OCI-LY3 (cell line): ENCODE measurements at regions not wholly inside any gene's neighbourhood (a gene's known extent, or its start where the extent isn't known, plus 50 kb on each side); places are given as distances from the start of the nearest gene placed in this dataset.

Experiments used
- H2AFZ ChIP-seq: fragments of 200-600, 300-600 bp; shearing (Covaris generic); 2 replicates; pipeline ENCODE4 v1.6.0; 2014; ENCODE audit warnings: antibody characterized with exemption, low read depth, low read length
- H3K27ac ChIP-seq: fragments of 200-600, 300-600 bp; sonication (generic); 2 replicates; pipeline ENCODE4 v1.5.1; 2014; ENCODE audit warnings: mild to moderate bottlenecking, low read length, moderate library complexity, mixed read lengths
- H3K27me3 ChIP-seq: fragments of 200-600, 300-600 bp; sonication (generic); 2 replicates; pipeline ENCODE4 v1.6.1; 2014; ENCODE audit warnings: low read depth, low read length, mixed read lengths
- H3K36me3 ChIP-seq: fragments of 200-600, 300-600 bp; sonication (generic); replicated peaks from 2 replicates; pipeline ENCODE3; 2014; ENCODE audit warnings: low read depth, low read length, mixed read lengths
- H3K4me1 ChIP-seq: fragments of 300-600, 200-600 bp; sonication (generic); 2 replicates; pipeline ENCODE4 v1.6.1; 2014; ENCODE audit warnings: low read length, mixed read lengths
- H3K4me2 ChIP-seq: fragments of 200-600, 300-600 bp; sonication (generic); 2 replicates; pipeline ENCODE4 v1.6.1; 2014; ENCODE audit warnings: low read length, mixed read lengths
- H3K4me3 ChIP-seq: fragments of 300-600, 200-600 bp; sonication (generic); 2 replicates; pipeline ENCODE4 v1.5.1; 2014; ENCODE audit warnings: antibody characterized with exemption, mild to moderate bottlenecking, low read length, moderate library complexity
- H3K79me2 ChIP-seq: fragments of 300-600, 200-600 bp; shearing (Covaris generic); 2 replicates; pipeline ENCODE4 v1.6.1; 2014; ENCODE audit warnings: mild to moderate bottlenecking, low read length, mixed read lengths
- H3K9ac ChIP-seq: fragments of 300-600, 200-600 bp; shearing (Covaris generic); 2 replicates; pipeline ENCODE4 v1.6.0; 2014; ENCODE audit warnings: mild to moderate bottlenecking, low read length, moderate library complexity
- H3K9me3 ChIP-seq: fragments of 200-600, 300-600 bp; shearing (Covaris generic); 2 replicates; pipeline ENCODE4 v1.6.1; 2014; ENCODE audit warnings: low read length, mixed read lengths; ENCODE audit not compliant: insufficient read depth
- H4K20me1 ChIP-seq: fragments of 200-600, 300-600 bp; sonication (generic); 2 replicates; pipeline ENCODE4 v1.6.1; 2016; ENCODE audit warnings: low read length, mixed read lengths; ENCODE audit not compliant: insufficient read depth
- EZH2phosphoT487 ChIP-seq: fragments of 200-600 bp; shearing (Covaris generic); IDR thresholded peaks from 2 replicates; pipeline ENCODE4 v1.6.1; 2018; ENCODE audit warnings: antibody characterized with exemption, mixed run types, low read depth
- TF ChIP-seq, protein P1 (sequence below): fragments of 200-600, 300-600 bp; sonication (generic); IDR thresholded peaks from 2 replicates; pipeline ENCODE4 v1.5.1; 2014; ENCODE audit warnings: antibody characterized with exemption, low read length, low read depth

DNA sequence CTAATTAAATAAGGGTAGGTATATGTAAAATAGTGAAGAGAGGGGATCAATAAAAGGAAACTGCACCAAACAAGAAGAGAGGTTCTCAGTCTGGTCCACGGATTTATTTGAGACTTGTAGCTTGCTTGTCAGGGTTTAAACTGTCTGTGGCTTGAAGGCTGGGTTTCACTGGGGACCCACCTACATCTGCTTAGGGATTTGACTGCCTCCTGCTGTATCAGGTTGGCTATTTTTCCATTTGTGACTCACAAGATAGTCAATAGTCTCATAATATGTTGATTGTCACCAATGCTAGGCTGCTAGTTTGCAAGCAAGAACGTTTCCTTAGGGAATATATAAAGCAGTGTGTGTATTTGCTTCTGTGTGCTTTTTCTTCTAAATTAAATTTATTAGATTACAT is 1950.7 kb upstream of the IGFBP7 start:
- TF ChIP-seq, protein P1, sequence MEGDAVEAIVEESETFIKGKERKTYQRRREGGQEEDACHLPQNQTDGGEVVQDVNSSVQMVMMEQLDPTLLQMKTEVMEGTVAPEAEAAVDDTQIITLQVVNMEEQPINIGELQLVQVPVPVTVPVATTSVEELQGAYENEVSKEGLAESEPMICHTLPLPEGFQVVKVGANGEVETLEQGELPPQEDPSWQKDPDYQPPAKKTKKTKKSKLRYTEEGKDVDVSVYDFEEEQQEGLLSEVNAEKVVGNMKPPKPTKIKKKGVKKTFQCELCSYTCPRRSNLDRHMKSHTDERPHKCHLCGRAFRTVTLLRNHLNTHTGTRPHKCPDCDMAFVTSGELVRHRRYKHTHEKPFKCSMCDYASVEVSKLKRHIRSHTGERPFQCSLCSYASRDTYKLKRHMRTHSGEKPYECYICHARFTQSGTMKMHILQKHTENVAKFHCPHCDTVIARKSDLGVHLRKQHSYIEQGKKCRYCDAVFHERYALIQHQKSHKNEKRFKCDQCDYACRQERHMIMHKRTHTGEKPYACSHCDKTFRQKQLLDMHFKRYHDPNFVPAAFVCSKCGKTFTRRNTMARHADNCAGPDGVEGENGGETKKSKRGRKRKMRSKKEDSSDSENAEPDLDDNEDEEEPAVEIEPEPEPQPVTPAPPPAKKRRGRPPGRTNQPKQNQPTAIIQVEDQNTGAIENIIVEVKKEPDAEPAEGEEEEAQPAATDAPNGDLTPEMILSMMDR = no peak
- TF ChIP-seq EZH2phosphoT487 = no peak
- no peaks in the 10 kb centered on the region for H3K79me2 ChIP-seq
- H3K27me3 ChIP-seq = no peaks in the 10 kb centered on the region
- no peak overlapping the region for H3K27ac ChIP-seq
- H2AFZ ChIP-seq = no peak overlapping the region
- H3K4me1 ChIP-seq = no peaks in the 10 kb centered on the region
- H3K4me3 ChIP-seq = no peak overlapping the region
- H3K36me3 ChIP-seq = no peaks in the 10 kb centered on the region
- no peaks in the 10 kb centered on the region for H3K9me3 ChIP-seq
- no peak overlapping the region for H3K4me2 ChIP-seq
- H4K20me1 ChIP-seq = no peaks in the 10 kb centered on the region
- H3K9ac ChIP-seq = no peak overlapping the region

DNA sequence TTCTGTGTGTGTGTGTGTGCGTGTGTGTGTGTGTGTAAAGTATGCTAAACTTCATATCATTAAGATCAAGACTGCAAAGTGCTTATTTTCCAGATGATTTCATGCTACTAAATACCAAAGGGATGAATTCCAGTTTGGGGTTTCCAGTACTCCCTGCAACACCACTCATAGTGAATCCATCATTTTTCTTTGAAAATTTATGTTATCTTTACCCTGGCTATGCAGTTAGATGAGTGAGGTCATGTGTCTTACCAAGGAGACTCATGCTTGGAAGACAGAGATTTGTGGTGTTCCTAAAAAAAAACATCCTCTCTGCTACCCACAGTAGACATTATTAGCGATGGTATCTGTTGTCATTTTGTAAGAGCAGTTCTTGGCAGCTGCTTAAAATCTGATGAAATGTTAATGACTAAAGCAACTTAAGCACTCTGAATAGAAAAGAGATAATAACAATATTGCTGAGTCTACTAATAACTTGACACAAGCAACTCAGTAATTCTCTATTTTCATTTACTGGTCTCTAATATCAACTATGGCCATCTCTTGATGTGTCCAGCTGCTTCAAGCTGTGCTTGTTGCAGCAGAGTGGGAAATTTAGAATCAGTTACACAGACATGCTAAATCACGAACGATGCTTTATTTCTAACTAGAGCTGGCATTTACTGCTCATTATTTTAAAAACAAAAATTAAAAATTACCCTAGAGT is 1953.0 kb upstream of the IGFBP7 start:
- TF ChIP-seq, protein P1 = no peak
- no peak for TF ChIP-seq EZH2phosphoT487
- no peak overlapping the region for H3K9ac ChIP-seq
- no peaks in the 10 kb centered on the region for H3K4me1 ChIP-seq
- H3K4me2 ChIP-seq = no peak overlapping the region
- H3K36me3 ChIP-seq = no peaks in the 10 kb centered on the region
- no peaks in the 10 kb centered on the region for H4K20me1 ChIP-seq
- H2AFZ ChIP-seq = no peak overlapping the region
- no peaks in the 10 kb centered on the region; the same call in 1 of the 2 replicates for H3K9me3 ChIP-seq
- H3K4me3 ChIP-seq = no peak overlapping the region
- no peaks in the 10 kb centered on the region for H3K27me3 ChIP-seq
- H3K79me2 ChIP-seq = no peaks in the 10 kb centered on the region
- H3K27ac ChIP-seq = no peak overlapping the region

DNA sequence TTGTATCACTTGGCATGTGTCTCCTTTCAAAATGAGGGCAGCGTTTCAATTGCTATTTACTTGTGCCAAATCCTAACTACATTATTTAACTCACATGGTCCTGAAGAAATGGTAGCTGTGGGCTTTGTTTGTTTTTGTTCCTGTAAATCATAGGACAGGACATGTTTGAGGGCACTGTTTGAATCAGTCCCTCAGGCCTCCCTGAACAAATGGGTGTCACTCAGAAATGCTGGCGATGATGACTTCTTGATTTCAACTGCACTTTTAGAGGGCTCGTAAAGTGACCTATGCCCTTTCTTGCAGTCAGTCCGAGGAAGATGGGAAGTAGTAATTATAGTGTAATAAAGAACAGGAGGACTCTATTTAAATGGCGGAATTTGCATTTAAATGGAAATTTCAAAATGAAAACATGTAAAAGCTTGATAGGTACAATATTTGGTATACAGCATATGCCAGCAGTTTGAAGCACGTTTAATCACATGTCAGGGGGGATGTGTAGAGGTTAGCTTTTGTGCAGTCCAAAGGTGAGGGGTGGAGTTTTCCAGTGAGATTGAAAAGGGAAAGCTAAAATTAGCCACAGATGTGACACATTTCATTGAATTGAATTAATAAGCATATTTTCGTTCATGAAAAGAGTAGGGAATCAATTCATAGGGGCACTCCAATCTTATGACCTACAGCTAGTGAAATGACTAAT is 1958.7 kb upstream of the IGFBP7 start:
- Histone ChIP-seq H3K4me3 (no peak overlapping the region), H2AFZ (no peak overlapping the region), H3K9me3 (peaks cover 2% of the 10 kb centered on the region; the same call in 1 of the 2 replicates), H3K27me3 (no peaks in the 10 kb centered on the region), H3K4me1 (no peaks in the 10 kb centered on the region), H3K9ac (no peak overlapping the region), H3K4me2 (no peak overlapping the region), H3K79me2 (no peaks in the 10 kb centered on the region), H4K20me1 (no peaks in the 10 kb centered on the region), H3K36me3 (peaks cover 5% of the 10 kb centered on the region), H3K27ac (no peak overlapping the region)
- no peak for TF ChIP-seq EZH2phosphoT487
- TF ChIP-seq, protein P1 = no peak

DNA sequence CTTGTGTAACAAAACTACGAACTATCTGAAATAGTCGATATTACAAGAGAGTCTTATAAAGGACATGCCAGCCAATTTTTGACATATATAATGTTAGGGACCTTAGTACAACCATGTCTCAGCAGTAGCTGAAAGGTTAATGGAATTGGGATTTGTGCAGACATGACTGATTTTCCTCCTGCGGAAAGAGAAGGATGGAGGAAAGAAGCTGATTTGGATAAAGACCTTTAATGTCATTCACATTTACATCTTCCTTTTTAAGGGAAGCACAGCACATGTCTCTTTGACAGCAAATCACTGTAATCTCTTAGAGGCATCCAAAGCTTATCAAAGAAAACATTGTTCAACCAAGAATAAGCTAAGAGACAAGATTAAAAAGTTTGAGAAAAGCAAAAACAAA is 1976.2 kb upstream of the IGFBP7 start:
- Histone ChIP-seq H4K20me1 (no peaks in the 10 kb centered on the region), H3K9me3 (no peaks in the 10 kb centered on the region), H3K9ac (no peak overlapping the region), H2AFZ (no peak overlapping the region), H3K79me2 (no peaks in the 10 kb centered on the region), H3K27me3 (no peaks in the 10 kb centered on the region), H3K36me3 (no peaks in the 10 kb centered on the region), H3K4me1 (no peaks in the 10 kb centered on the region), H3K27ac (no peak overlapping the region), H3K4me2 (no peak overlapping the region), H3K4me3 (no peak overlapping the region)
- no peak for TF ChIP-seq EZH2phosphoT487
- TF ChIP-seq, protein P1 = no peak
